ENCODE measurements at regions not wholly inside any gene's neighbourhood (a gene's known extent, or its start where the extent isn't known, plus 50 kb on each side); places are given as distances from the start of the nearest gene placed in this dataset.
A peak's percentile ranks its signal among the peaks of the same experiment; 100 is the strongest.

- peak in 1 of 2 donors; percentile 6 for DNase-seq
- ATAC-seq: peak; percentile 95
- intact Hi-C loops (cut with DNase I, micrococcal nuclease): no loop called here
Measured at GRCh38 chr2:204012072-204012653, 75.6 kb downstream of the ICOS start.

- DNase-seq: no peak
- intact Hi-C loops (cut with DNase I, micrococcal nuclease): no loop called here
- ATAC-seq: no peak
Measured at GRCh38 chr2:204015118-204015843, 78.7 kb downstream of the ICOS start.

- intact Hi-C loops (cut with DNase I, micrococcal nuclease): no loop called here
Measured at GRCh38 chr2:204018717-204019116, 82.2 kb downstream of the ICOS start.

GRCh38 chr2:204019572-204020501, 83.3 kb downstream of the ICOS start:
- no peak for ATAC-seq
- intact Hi-C loops (cut with DNase I, micrococcal nuclease): no loop called here
- DNase-seq: no peak

More at GRCh38 chr2:204018717-204019116, 82.2 kb downstream of the ICOS start:
- ATAC-seq (no peak), DNase-seq (no peak)

- intact Hi-C loops (cut with DNase I, micrococcal nuclease): no loop called here
- ATAC-seq (no peak), DNase-seq (no peak)
Measured at GRCh38 chr2:204021290-204022081, 84.9 kb downstream of the ICOS start.

- DNase-seq: no peak
Measured at GRCh38 chr2:204022550-204022949, 86.0 kb downstream of the ICOS start.

GRCh38 chr2:204023088-204023487, 86.5 kb downstream of the ICOS start:
- DNase-seq: no peak
- intact Hi-C loops (cut with DNase I, micrococcal nuclease): no loop called here
- ATAC-seq: no peak

More at GRCh38 chr2:204022550-204022949, 86.0 kb downstream of the ICOS start:
- ATAC-seq: no peak
- intact Hi-C loops (cut with DNase I, micrococcal nuclease): no loop called here

GRCh38 chr2:204024503-204024902, 87.9 kb downstream of the ICOS start:
- DNase-seq: peak in 1 of 2 donors; percentile 13
- ATAC-seq: peak; percentile 45
- intact Hi-C loops (cut with DNase I, micrococcal nuclease): no loop called here

GRCh38 chr2:204024906-204025475, 88.4 kb downstream of the ICOS start:
- DNase-seq (no peak), ATAC-seq (no peak)
- intact Hi-C loops (cut with DNase I, micrococcal nuclease): no loop called here

- intact Hi-C loops (cut with DNase I, micrococcal nuclease): no loop called here
- DNase-seq: no peak
- ATAC-seq: no peak
Measured at GRCh38 chr2:204026294-204026693, 89.7 kb downstream of the ICOS start.

- intact Hi-C loops (cut with DNase I, micrococcal nuclease): no loop called here
- DNase-seq: no peak
Measured at GRCh38 chr2:204027091-204027490, 90.5 kb downstream of the ICOS start.

GRCh38 chr2:204030322-204030721, 93.8 kb downstream of the ICOS start:
- ATAC-seq: no peak
- no peak for DNase-seq
- intact Hi-C loops (cut with DNase I, micrococcal nuclease): no loop called here

More at GRCh38 chr2:204027091-204027490, 90.5 kb downstream of the ICOS start:
- no peak for ATAC-seq

GRCh38 chr2:204031056-204031455, 94.5 kb downstream of the ICOS start:
- intact Hi-C loops (cut with DNase I, micrococcal nuclease): no loop called here
- peak; percentile 33 for ATAC-seq
- no peak for DNase-seq

- ATAC-seq: no peak
- intact Hi-C loops (cut with DNase I, micrococcal nuclease): no loop called here
- no peak for DNase-seq
Measured at GRCh38 chr2:204032301-204032700, 95.7 kb downstream of the ICOS start.

GRCh38 chr2:204033611-204034495, 97.3 kb downstream of the ICOS start:
- no peak for ATAC-seq

GRCh38 chr2:204036706-204037105, 100.1 kb downstream of the ICOS start:
- intact Hi-C loops (cut with DNase I, micrococcal nuclease): no loop called here
- DNase-seq (no peak), ATAC-seq (no peak)

More at GRCh38 chr2:204033611-204034495, 97.3 kb downstream of the ICOS start:
- no peak for DNase-seq
- intact Hi-C loops (cut with DNase I, micrococcal nuclease): no loop called here

- DNase-seq (no peak), ATAC-seq (no peak)
- intact Hi-C loops (cut with DNase I, micrococcal nuclease): no loop called here
Measured at GRCh38 chr2:204037286-204037685, 100.7 kb downstream of the ICOS start.
